Endothelial cell (in vitro differentiated cells): ENCODE measurements at regions not wholly inside any gene's neighbourhood (a gene's known extent, or its start where the extent isn't known, plus 50 kb on each side); places are given as distances from the start of the nearest gene placed in this dataset.

Experiments used
- DNase-seq: peaks from one replicate; pipeline ENCODE4 v3.0.0; 2021; ENCODE audit warnings: low spot score
- H3K27ac Mint-ChIP-seq: one replicate; pipeline ENCODE4 v1.8.0; 2021; ENCODE audit warnings: mixed read lengths, inconsistent platforms; ENCODE audit not compliant: unreplicated experiment
- H3K27me3 Mint-ChIP-seq: one replicate; pipeline ENCODE4 v1.8.0; 2021; ENCODE audit warnings: mild to moderate bottlenecking, moderate library complexity, mixed read lengths, inconsistent platforms; ENCODE audit not compliant: unreplicated experiment
- H3K36me3 Mint-ChIP-seq: one replicate; pipeline ENCODE4 v1.8.0; 2021; ENCODE audit warnings: mild to moderate bottlenecking, low read depth, mixed read lengths, inconsistent platforms; ENCODE audit not compliant: unreplicated experiment
- H3K4me1 Mint-ChIP-seq: one replicate; pipeline ENCODE4 v1.8.0; 2021; ENCODE audit warnings: mild to moderate bottlenecking, mixed read lengths, inconsistent platforms; ENCODE audit not compliant: unreplicated experiment
- H3K4me3 Mint-ChIP-seq: one replicate; pipeline ENCODE4 v1.8.0; 2021; ENCODE audit warnings: mild to moderate bottlenecking, mixed read lengths, inconsistent platforms; ENCODE audit not compliant: unreplicated experiment
- H3K9me3 Mint-ChIP-seq: one replicate; pipeline ENCODE4 v1.8.0; 2021; ENCODE audit warnings: mixed read lengths, inconsistent platforms; ENCODE audit not compliant: unreplicated experiment
- TF ChIP-seq, protein P1 (sequence below): fragments of 200-600 bp; sonication (generic); IDR thresholded peaks from one replicate; pipeline ENCODE4 v1.5.0; 2021; ENCODE audit warnings: antibody characterized with exemption; ENCODE audit not compliant: unreplicated experiment

DNA sequence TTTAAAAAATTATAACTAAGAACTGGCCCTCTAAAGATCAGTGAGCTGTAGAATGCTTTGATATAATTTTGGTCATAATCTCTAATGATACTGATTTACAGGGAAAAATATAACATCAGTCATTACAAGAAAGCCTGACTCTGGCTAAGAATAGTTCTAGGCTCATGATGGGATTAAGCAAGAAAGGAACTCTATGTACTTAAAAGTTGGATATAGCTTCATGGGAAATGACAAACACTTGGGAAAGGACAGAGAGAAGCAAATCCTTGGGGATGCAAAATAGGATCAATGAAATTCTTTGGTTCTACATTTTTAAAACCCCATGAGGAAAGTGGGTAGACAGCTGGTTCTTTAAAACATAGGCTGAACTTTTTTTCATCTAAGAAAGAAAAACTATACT, 472.7 kb upstream of the NR2F2 start:
- no peak overlapping the region for H3K27ac Mint-ChIP-seq

DNA sequence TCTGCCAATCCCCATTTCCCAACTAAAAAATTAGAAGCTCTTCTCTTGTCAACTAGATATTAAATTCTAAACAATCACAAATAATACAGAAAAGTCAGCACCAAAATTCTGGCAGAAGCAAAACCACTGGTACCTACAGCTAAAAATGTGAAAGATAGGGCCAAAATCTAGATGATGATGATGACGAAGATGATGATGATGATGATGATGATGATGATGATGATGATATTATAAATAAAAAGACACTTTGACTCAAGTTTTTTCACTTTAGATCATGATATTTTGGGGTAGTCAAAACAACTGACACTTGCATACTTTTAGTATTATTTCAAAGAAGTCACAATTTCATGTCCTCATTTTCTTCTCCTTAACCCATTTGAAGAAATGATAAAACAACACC, 470.1 kb upstream of the NR2F2 start:
- Mint-ChIP-seq H3K27me3 (no peaks in the 10 kb centered on the region), H3K4me3 (no peak overlapping the region), H3K9me3 (no peaks in the 10 kb centered on the region), H3K36me3 (no peaks in the 10 kb centered on the region), H3K4me1 (no peaks in the 10 kb centered on the region), H3K27ac (no peak overlapping the region)
- DNase-seq, result no peak
- TF ChIP-seq, protein P1, sequence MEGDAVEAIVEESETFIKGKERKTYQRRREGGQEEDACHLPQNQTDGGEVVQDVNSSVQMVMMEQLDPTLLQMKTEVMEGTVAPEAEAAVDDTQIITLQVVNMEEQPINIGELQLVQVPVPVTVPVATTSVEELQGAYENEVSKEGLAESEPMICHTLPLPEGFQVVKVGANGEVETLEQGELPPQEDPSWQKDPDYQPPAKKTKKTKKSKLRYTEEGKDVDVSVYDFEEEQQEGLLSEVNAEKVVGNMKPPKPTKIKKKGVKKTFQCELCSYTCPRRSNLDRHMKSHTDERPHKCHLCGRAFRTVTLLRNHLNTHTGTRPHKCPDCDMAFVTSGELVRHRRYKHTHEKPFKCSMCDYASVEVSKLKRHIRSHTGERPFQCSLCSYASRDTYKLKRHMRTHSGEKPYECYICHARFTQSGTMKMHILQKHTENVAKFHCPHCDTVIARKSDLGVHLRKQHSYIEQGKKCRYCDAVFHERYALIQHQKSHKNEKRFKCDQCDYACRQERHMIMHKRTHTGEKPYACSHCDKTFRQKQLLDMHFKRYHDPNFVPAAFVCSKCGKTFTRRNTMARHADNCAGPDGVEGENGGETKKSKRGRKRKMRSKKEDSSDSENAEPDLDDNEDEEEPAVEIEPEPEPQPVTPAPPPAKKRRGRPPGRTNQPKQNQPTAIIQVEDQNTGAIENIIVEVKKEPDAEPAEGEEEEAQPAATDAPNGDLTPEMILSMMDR, result no peak

More for the DNA sequence above, 472.7 kb upstream of the NR2F2 start:
- Mint-ChIP-seq H3K4me3 (no peak overlapping the region), H3K36me3 (no peaks in the 10 kb centered on the region), H3K4me1 (no peaks in the 10 kb centered on the region), H3K9me3 (no peaks in the 10 kb centered on the region), H3K27me3 (no peaks in the 10 kb centered on the region)
- TF ChIP-seq, protein P1, result no peak
- no peak for DNase-seq

DNA sequence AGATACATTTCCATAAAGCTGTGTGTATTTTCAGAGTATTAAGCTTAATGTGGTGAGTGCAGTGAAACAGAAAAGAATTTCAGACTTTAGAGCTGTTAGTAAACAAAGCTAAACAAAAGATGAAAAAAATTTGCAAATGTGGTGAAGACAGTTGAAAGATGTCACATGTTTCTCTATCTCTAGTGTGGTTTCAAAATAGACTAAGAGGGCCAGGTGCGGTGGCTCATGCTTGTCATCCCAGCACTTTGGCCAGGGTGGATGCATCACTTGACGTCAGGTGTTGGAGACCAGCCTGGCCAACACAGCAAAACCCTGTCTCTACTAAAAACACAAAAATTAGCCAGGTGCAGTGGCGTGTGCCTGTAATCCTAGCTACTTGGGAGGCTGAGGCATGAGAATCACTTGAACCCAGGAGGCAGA, 466.0 kb upstream of the NR2F2 start:
- H3K4me3 Mint-ChIP-seq, result no peak overlapping the region
- TF ChIP-seq, protein P1, result no peak
- no peak for DNase-seq
- no peaks in the 10 kb centered on the region for H3K27me3 Mint-ChIP-seq
- no peaks in the 10 kb centered on the region for H3K4me1 Mint-ChIP-seq
- H3K9me3 Mint-ChIP-seq, result no peaks in the 10 kb centered on the region
- H3K36me3 Mint-ChIP-seq, result no peaks in the 10 kb centered on the region
- no peak overlapping the region for H3K27ac Mint-ChIP-seq

DNA sequence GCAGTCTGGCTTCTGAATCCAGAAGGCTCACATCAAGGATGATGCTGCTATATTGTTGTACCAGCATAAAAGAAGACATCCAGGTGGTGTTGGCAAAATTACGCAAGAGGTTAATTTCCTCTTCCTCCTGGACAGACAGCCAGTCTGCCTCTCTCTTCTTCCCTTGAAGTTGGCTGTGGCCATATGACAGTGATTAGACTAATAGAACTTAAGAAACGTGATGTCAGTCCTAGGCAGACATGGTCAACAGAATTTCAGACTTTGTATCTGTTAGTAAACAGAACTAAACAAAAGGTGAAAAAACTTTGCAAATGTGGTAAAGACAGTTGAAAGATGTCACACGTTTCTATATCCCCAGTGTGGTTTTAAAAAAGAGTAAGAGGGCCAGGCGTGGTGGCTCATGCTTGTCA, 465.2 kb upstream of the NR2F2 start:
- H3K27me3 Mint-ChIP-seq, result no peaks in the 10 kb centered on the region
- no peak for DNase-seq
- TF ChIP-seq, protein P1, result no peak
- no peaks in the 10 kb centered on the region for H3K36me3 Mint-ChIP-seq
- no peak overlapping the region for H3K27ac Mint-ChIP-seq
- H3K4me3 Mint-ChIP-seq, result no peak overlapping the region
- no peaks in the 10 kb centered on the region for H3K4me1 Mint-ChIP-seq
- H3K9me3 Mint-ChIP-seq, result no peaks in the 10 kb centered on the region

DNA sequence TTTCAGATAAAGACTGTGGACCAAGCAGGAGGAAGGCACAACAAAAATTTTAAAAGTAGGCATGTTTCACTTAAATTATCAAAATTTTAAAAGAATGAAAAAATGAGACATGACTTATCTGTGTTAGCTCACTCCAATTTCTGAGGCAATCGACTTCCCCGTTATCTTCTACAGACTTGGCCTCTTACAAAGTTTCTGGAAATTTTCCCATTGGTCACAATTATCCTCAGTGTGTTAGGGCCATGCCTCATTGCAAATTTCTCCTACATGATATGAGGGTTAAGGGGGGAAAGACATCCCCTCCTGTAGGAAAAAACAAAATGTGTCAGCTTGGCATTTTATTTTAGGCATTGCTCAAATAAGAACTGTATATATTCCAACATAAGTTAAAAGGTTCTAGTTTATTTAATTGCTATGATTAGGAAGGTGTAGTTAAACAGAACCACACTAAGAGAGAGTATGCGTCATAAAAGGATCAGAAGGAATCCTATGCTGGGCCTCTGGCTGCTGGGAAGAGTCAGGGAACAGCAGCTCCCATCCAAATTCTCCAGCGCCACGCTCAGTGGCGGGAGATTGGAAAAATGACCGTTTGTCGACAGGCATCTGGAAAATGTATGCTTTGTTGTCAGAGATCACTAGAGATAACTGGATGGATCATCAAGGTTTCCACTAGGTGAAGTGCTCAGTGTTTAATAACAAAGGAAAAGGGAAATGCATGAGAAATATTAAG, 463.6 kb upstream of the NR2F2 start:
- TF ChIP-seq, protein P1, result no peak
- H3K27ac Mint-ChIP-seq, result no peak overlapping the region
- no peaks in the 10 kb centered on the region for H3K36me3 Mint-ChIP-seq
- no peak for DNase-seq
- H3K27me3 Mint-ChIP-seq, result no peaks in the 10 kb centered on the region
- H3K4me3 Mint-ChIP-seq, result no peak overlapping the region
- H3K4me1 Mint-ChIP-seq, result peaks cover 4% of the 10 kb centered on the region
- no peaks in the 10 kb centered on the region for H3K9me3 Mint-ChIP-seq
